CD4-positive, alpha-beta T cell treated with Interleukin-1 beta for 1 hour (primary cell): ENCODE measurements at regions not wholly inside any gene's neighbourhood (a gene's known extent, or its start where the extent isn't known, plus 50 kb on each side); places are given as distances from the start of the nearest gene placed in this dataset.
"Not testable (repeated sequence)": the region's sequence is repeated elsewhere in the genome, so short reads cannot be mapped to it uniquely, and the experiment has no call there.

Experiments used
- DNase-seq, 2 donors: peaks; one replicate each; pipeline ENCODE4 v3.0.0-alpha.2; 2020 to 2022

GRCh38 chr2:83859553-83859952, 599.5 kb downstream of the SUCLG1 start:
- no peak for DNase-seq

- no peak for DNase-seq
Observed at GRCh38 chr2:83851066-83851465, 608.0 kb downstream of the SUCLG1 start.

GRCh38 chr2:83850071-83850725, 608.9 kb downstream of the SUCLG1 start:
- no peak for DNase-seq

DNA sequence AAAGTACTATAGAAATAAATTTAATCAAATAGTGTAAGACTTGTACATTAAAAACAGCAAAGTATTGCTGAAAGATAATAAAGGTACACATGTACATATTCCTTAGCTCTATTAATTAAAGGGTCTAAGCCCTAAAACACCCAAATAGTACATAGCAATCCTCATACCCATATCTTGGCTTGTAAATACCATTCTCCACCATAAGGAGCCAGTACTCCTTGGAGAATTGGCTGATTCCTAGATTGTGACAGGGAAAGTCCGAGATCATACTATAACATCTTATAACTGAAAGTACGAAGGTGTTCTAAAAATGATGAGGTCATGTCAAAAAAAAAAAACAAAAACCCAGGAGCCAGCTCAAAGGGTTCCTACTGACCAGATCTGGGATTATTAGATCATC, 614.6 kb downstream of the SUCLG1 start:
- DNase-seq = no peak

DNA sequence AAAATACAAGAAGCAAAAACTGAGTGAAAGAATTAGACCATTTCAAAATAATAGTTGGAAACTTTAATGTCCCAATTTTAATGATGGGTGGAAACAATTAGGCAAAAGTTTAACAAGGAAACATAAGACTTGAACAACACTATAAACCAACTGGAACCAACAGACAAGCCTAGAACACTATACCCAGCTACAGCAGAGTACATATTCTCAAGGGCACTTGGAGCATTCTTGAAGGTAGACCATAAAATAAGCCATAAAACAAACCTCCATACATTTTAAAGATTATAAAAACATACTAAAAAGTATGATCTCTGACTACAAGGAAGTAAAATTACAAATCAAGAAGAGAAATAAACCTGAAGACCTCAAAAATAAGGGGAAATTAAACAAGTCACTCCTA, 616.7 kb downstream of the SUCLG1 start:
- DNase-seq = no peak

- DNase-seq = no peak
Observed at GRCh38 chr2:83837823-83838222, 621.3 kb downstream of the SUCLG1 start.

DNA sequence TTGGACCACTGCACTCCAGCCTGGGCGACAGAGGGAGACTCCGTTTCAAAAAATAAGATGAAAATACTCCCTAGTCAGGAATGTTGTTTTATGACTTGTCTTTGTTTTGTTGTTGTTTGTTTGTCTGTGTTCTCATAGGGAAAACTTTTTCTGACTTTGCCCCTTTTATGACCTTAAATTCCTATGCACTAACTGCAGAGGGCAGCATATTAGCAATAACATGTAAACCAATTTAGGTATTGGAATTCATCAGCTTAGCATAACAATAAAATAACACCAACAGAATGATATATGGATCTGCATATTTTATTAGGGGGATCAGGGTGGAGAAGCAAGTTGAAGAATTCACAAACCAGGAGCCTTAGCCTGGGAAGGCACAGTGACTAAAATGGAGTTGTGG, 631.5 kb downstream of the SUCLG1 start:
- DNase-seq = no peak

- no peak for DNase-seq
Observed at GRCh38 chr2:83826577-83826976, 632.5 kb downstream of the SUCLG1 start.

GRCh38 chr2:83823229-83823628, 635.9 kb downstream of the SUCLG1 start:
- no peak for DNase-seq

DNA sequence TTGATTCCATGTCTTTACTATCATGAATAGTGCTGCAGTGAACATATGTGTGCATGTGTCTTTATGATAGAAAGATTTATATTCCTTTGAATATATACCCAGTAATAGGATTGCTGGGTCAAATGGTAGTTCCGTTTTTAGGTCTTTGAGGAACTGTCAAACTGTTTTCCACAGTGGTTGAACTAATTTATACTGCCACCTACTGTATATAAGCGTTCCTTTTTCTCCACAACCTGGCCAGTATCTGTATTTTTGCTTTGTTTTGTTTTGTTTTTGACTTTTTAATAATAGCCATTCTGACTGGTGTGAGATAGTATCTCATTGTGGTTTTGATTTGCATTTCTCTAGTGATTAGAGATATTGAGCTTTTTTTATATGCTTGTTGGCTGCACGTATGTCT, 641.6 kb downstream of the SUCLG1 start:
- DNase-seq = no peak

GRCh38 chr2:83808878-83809277, 650.2 kb downstream of the SUCLG1 start:
- no peak for DNase-seq

- DNase-seq = no peak
Observed at GRCh38 chr2:83802604-83803003, 656.5 kb downstream of the SUCLG1 start.

DNA sequence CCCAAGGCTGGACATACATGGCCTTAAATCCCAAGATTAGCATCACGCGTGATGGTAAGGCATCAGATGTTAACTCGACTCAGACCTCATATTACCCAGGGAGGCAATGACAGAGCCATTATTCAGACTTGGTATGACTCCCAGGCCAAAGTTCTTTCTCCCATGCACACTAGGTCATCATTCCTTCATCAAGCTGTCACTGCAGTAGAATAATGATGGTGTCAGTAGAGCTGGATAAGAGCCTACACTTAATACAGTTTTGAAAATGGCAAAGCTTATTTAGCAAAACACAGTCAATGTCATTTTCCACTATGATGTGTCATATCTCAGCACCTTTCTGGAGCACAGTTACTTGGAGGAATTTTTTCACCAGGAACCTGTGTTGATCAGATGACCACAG, 663.3 kb downstream of the SUCLG1 start:
- DNase-seq = no peak

DNA sequence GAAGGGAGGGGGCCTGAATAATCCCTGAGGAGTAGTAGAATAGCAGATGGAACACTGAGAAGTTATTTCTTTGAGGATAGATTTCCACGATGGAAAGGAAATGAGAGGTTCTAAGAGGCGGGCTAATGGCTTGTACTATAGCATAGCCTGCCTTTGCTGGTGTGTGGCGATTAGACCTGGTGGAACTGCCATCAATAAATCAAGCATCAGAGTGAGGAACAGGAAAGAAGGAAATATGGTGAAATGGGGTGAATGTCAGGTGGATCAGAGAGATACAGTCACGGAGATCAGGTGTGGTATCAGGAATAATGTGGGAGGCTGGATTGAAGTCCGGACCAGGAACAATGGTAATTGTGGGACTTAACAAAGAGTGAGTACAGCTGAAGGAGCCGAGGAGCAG, 668.6 kb downstream of the SUCLG1 start:
- not testable (repeated sequence) for DNase-seq

GRCh38 chr2:83789674-83790073, 669.4 kb downstream of the SUCLG1 start:
- not testable (repeated sequence) for DNase-seq

DNA sequence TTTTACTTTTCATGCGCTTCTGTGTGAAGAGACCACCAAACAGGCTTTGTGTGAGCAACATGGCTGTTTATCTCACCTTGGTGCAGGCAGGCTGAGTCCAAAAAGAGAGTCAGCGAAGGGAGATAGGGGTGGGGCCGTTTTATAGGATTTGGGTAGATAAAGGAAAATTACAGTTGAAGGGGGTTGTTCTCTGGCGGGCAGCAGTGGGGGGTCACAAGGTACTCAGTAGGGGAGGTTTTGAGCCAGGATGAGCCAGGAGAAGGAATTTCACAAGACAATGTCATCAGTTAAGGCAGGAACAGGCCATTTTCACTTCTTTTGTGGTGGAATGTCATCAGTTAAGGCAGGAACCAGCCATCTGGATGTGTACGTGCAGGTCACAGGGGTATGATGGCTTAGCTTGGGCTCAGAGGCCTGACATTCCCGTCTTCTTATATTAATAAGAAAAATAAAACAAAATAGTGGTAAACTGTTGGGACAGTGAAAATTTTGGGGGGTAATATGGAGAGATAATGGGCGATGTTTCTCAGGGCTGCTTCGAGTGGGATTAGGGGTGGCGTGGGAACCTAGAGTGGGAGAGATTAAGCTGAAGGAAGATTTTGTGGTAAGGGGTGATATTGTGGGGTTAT, 670.0 kb downstream of the SUCLG1 start:
- DNase-seq = not testable (repeated sequence)

DNA sequence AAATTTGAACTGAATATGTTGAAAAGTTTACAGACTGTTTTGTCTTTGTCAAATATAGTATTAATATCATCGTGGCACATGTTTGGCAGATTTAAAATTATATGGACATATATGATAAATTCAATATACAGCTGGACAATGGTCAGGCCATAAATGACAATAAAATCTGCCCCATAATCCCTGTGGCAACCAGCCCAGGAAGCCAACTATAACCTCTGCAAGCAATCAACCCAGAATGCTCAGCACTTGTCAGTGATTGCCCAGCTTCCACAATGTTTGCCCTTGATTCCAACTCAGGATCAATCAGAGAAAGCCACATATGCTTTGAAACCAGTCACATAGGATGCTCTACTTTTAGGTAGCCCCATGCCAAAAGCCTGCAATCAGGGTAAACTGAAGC, 671.9 kb downstream of the SUCLG1 start:
- DNase-seq = no peak

DNA sequence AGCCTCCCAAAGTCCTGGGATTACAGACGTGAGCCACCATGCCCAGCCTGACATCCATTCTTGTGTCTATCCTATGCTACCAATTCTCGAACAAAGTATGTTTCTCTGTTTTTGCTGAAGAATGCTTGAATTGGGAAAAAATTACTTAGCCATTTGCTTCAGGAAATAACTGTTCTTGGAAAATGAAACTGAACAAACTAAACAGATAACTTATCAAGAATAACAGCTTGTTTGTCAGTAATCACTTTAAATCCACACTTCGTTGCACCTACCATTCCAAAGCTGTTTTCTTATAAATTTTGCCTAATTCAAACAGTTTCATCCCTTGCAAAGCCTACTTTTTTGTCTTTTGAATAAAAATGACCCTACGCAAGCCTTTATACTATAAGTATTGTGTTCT, 672.9 kb downstream of the SUCLG1 start:
- no peak for DNase-seq

- DNase-seq = no peak
Observed at GRCh38 chr2:83784947-83785346, 674.1 kb downstream of the SUCLG1 start.

GRCh38 chr2:83784315-83784714, 674.8 kb downstream of the SUCLG1 start:
- no peak for DNase-seq

- DNase-seq = no peak
Observed at GRCh38 chr2:83782122-83782521, 677.0 kb downstream of the SUCLG1 start.

DNA sequence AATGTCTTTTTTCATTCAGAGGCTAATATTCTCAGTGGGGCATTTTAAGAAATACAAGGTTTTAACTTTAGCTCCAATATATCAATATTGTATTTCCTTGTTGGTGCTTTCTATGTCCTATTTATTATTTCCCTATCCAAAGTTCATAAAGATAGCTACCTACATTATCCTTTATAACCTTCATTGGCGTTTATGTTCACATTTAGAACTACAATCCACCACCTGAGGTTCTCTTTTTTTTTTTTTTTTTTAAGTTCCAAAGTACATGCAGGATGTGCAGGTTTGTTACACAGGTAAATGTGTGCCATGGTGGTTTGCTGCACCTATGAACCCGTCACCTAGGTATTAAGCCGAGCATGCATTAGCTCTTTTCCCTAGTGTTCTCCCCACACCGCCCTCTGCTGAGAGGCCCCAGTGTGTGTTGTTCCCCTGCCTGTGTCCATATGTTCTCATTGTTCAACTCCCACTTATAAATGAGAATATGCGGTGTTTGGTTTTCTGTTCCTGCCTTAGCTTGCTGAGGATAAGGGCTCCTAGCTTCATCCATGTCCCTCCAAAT, 694.6 kb downstream of the SUCLG1 start:
- DNase-seq = no peak

- DNase-seq = no peak
Observed at GRCh38 chr2:83757329-83757728, 701.8 kb downstream of the SUCLG1 start.

DNA sequence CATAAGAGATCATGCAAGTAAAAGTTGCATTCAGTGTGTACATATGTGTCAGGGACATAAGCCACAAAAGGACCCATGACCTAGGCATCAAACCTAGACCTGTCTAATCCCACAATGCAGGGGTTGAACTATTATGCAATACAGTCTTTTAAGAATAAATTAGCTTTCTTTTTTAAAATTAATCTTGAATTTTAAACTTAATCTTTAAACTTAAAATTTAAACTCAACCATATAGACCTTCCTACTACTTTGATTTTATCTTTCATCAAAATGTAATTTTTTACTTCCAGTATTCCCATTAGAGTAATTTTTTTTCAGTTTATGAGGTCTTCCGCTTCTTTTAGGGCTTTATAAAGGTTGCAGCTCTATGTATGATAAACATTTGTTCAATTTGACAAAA, 702.9 kb downstream of the SUCLG1 start:
- no peak for DNase-seq

GRCh38 chr2:83747141-83747540, 711.9 kb downstream of the SUCLG1 start:
- DNase-seq = no peak
